Cardiac muscle cell (in vitro differentiated cells and primary cell): ENCODE measurements at regions not wholly inside any gene's neighbourhood (a gene's known extent, or its start where the extent isn't known, plus 50 kb on each side); places are given as distances from the start of the nearest gene placed in this dataset.

ENCODE experiments used
- DNase-seq, 2 donors: peaks; one replicate each; pipeline versions ENCODE4 v3.0.0 to v3.0.0-alpha.2; 2010 to 2017; ENCODE audit warnings: low read depth in 1 of 2, low spot score in 1 of 2
- H3K27ac ChIP-seq: fragments of 200-600 bp; sonication (generic); 2 replicates; pipeline ENCODE4 v1.5.1; 2016
- H3K27me3 ChIP-seq: fragments of 200-600 bp; sonication (generic); 2 replicates; pipeline ENCODE4 v1.6.0; 2016; ENCODE audit warnings: control low read depth
- H3K36me3 ChIP-seq: fragments of 200-600 bp; sonication (generic); 2 replicates; pipeline ENCODE4 v1.5.1; 2016; ENCODE audit warnings: control low read depth
- H3K4me1 ChIP-seq: fragments of 200-600 bp; sonication (generic); 2 replicates; pipeline ENCODE4 v1.8.1; 2017; ENCODE audit warnings: low read depth, mild to moderate bottlenecking, mixed run types
- H3K4me3 ChIP-seq: fragments of 200-600 bp; sonication (generic); 2 replicates; pipeline ENCODE4 v1.5.1; 2016; ENCODE audit warnings: mild to moderate bottlenecking
- H3K9me3 ChIP-seq: fragments of 200-600 bp; sonication (generic); 2 replicates; pipeline ENCODE4 v1.5.1; 2017; ENCODE audit warnings: low read depth, mild to moderate bottlenecking, control low read depth
- TF ChIP-seq, protein P1 (sequence below): IDR thresholded peaks from 2 replicates; pipeline ENCODE4 v1.5.1; 2012; ENCODE audit warnings: low read depth, mild to moderate bottlenecking, low read length

DNA sequence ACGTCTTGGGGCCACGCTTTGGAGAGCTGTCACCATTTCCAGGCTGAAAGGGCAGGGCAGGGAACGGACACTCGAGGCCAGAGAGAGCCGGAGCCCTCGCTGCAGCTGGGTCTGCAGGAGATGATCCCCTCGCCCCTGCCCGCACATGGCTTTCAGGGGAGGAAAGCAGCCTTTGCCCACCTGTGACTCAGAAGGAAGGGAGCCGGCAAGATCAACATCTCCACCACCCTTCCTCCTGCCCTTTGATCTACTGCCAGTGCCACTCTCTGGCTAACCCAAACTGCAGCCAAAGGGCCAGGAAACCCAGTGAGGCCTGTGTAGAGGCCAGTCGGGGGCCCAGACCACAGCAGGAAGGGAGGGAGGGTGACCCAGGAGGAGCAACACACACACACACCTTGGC, 137.1 kb upstream of the ERCC6L2 start:
- Histone ChIP-seq H3K9me3 (no peaks in the 10 kb centered on the region), H3K4me3 (no peak overlapping the region), H3K27me3 (no peaks in the 10 kb centered on the region), H3K27ac (no peak overlapping the region), H3K4me1 (no peaks in the 10 kb centered on the region), H3K36me3 (no peaks in the 10 kb centered on the region)
- no peak for DNase-seq
- TF ChIP-seq, protein P1, sequence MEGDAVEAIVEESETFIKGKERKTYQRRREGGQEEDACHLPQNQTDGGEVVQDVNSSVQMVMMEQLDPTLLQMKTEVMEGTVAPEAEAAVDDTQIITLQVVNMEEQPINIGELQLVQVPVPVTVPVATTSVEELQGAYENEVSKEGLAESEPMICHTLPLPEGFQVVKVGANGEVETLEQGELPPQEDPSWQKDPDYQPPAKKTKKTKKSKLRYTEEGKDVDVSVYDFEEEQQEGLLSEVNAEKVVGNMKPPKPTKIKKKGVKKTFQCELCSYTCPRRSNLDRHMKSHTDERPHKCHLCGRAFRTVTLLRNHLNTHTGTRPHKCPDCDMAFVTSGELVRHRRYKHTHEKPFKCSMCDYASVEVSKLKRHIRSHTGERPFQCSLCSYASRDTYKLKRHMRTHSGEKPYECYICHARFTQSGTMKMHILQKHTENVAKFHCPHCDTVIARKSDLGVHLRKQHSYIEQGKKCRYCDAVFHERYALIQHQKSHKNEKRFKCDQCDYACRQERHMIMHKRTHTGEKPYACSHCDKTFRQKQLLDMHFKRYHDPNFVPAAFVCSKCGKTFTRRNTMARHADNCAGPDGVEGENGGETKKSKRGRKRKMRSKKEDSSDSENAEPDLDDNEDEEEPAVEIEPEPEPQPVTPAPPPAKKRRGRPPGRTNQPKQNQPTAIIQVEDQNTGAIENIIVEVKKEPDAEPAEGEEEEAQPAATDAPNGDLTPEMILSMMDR = no peak

DNA sequence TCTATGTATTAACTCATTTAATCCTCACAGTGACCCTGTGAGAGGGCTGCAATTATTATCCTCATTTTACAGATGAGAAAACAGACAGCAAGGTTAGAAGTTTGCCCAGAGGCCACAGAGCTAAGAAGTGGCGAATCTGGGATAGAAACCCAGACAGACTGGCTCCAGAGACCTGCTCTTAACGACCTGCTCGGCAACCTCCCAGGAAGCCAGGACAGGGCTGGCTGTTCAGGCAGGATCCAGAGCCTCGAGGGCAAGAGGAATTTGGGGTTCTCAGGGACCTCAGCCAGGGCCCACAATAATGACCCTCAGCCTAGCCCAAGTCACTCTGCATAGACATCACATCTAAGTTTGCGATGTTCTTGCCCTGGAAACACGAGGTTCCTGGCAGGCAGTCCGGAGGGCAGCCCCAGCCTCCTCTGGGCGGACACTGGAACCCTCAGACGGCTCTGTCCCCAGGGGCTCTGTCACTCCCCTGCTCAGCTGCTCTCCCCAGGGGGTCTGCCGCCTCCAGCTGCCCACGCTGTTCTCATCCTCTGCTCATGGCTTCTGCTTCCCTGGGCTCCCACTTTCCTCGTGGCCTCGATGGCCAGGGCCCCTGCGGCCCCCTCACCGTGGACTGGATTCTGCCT, 138.5 kb upstream of the ERCC6L2 start:
- Histone ChIP-seq H3K4me1 (no peaks in the 10 kb centered on the region), H3K4me3 (no peak overlapping the region), H3K27ac (no peak overlapping the region), H3K36me3 (no peaks in the 10 kb centered on the region), H3K9me3 (no peaks in the 10 kb centered on the region), H3K27me3 (no peaks in the 10 kb centered on the region)
- TF ChIP-seq, protein P1 = no peak
- DNase-seq = no peak

DNA sequence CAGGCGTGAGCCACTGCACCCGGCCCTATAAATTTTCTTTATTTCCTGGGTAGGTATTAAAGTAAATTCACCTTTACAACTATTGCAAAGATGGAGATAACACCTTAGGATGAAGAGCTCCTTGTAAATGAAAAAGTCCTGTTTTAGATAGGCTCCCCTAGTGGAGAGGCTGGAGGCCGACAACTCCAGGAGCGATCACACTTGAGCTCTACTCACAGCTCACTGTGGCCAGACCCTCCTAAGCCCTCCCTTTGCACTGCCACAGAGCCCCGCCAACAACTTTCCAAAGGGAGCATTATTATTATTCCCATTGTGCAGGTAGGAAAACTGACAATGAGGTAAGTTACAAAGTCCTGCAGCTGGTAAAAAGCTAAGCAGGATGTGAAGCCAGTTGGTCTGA, 139.1 kb upstream of the ERCC6L2 start:
- H3K4me3 ChIP-seq = no peak overlapping the region
- H3K4me1 ChIP-seq = no peaks in the 10 kb centered on the region
- no peaks in the 10 kb centered on the region for H3K27me3 ChIP-seq
- H3K9me3 ChIP-seq = no peaks in the 10 kb centered on the region
- no peak overlapping the region for H3K27ac ChIP-seq
- H3K36me3 ChIP-seq = no peaks in the 10 kb centered on the region
- DNase-seq = peak in 1 of 2 donors; percentile 22
- TF ChIP-seq, protein P1 = peak; percentile 53

DNA sequence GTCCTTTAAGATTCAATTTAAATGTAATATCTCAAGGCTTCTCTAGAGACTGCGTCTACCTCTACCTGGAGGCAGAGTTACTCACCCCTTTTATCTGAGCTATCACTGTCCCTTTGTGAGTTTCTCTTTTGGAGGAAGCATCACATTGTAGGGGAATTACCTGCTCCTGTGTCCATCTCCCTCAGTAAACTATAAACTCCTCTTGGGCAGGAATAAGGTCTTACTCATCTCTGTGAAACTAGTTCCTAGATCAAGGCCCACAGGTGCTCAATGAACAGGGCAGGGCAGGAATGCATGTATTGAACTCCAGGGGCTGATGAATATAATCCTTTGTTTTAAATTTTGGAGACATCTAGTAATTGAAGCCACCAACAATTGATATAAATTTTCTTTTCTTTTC, 139.8 kb upstream of the ERCC6L2 start:
- no peaks in the 10 kb centered on the region for H3K4me1 ChIP-seq
- no peaks in the 10 kb centered on the region for H3K36me3 ChIP-seq
- no peak overlapping the region for H3K4me3 ChIP-seq
- H3K27ac ChIP-seq = no peak overlapping the region
- H3K9me3 ChIP-seq = no peaks in the 10 kb centered on the region
- TF ChIP-seq, protein P1 = no peak
- H3K27me3 ChIP-seq = no peaks in the 10 kb centered on the region
- no peak for DNase-seq

DNA sequence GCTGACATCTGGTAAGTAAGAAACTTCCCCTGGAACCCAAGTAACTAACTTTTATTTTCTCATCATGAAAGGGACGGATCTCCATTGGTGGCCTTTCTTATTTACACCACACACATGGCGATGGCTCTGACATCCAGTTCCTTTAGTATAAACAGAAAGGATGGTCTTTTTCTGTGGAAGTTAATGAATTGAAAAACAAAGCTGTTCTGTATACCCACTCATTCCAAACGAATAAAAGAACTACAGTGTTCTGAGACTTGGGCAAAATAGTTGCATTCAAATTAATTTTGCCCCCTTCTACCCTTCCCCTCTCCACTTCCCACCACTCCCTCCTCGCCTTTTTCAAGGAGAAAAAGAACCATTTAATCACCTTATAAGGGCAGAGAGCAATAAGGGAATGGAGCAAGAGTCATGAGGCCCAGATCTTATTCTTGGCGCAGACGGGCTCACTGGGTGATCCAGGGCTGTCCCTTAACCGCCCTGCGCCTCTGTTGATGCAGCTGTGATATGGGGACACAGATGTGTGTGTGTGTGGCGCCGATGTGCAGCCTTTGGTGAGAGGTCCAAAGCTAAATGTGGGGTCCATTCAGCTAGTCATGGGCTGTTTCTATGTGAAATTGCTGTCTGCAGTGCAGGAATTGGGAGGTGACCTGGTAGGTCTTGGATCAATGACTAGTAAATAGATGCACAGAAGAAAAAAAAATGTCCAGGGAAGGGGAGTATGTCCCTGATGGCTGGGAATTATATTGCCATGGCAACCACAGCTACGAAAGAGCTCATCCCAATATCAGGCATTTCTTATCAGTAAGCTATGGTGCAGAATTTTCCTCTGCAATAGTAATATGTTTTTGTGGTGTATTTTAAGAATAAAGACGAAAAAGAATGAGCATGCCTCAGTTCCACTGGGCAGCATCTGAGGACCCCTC, 141.5 kb upstream of the ERCC6L2 start:
- Histone ChIP-seq H3K9me3 (no peaks in the 10 kb centered on the region), H3K27ac (no peak overlapping the region), H3K36me3 (no peaks in the 10 kb centered on the region), H3K4me1 (no peaks in the 10 kb centered on the region), H3K27me3 (no peaks in the 10 kb centered on the region), H3K4me3 (no peak overlapping the region)
- no peak for DNase-seq
- TF ChIP-seq, protein P1 = no peak
